ENCODE measurements at regions not wholly inside any gene's neighbourhood (a gene's known extent, or its start where the extent isn't known, plus 50 kb on each side); places are given as distances from the start of the nearest gene placed in this dataset.

DNA sequence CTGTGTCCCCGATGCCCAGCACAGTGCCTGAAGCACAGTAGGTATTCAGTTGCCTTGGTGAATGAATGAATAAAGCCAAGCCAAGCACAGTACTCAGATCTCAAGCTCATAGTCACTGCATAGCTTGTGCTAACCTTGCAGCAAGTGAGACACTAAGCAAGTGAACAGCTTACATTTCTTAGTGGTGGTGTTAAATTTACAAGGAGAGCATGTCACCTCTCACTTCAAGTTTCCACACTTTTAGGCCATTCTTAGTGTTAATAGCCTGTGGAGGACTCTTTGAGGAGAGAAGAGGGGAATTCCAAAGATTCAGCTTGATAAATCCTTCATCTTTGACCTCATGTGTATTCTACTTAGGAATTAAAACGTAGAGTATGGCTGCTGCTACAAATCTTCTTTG lies 104.7 kb downstream of the C9orf152 start:
- DNase-seq: no peak

- no peak for DNase-seq
These were observed 103.6 kb downstream of the C9orf152 start for GRCh38 chr9:110104261-110104809.

- DNase-seq: no peak
These were observed 102.9 kb downstream of the C9orf152 start for GRCh38 chr9:110105107-110105506.

GRCh38 chr9:110106661-110107060 lies 101.3 kb downstream of the C9orf152 start:
- no peak for DNase-seq

DNA sequence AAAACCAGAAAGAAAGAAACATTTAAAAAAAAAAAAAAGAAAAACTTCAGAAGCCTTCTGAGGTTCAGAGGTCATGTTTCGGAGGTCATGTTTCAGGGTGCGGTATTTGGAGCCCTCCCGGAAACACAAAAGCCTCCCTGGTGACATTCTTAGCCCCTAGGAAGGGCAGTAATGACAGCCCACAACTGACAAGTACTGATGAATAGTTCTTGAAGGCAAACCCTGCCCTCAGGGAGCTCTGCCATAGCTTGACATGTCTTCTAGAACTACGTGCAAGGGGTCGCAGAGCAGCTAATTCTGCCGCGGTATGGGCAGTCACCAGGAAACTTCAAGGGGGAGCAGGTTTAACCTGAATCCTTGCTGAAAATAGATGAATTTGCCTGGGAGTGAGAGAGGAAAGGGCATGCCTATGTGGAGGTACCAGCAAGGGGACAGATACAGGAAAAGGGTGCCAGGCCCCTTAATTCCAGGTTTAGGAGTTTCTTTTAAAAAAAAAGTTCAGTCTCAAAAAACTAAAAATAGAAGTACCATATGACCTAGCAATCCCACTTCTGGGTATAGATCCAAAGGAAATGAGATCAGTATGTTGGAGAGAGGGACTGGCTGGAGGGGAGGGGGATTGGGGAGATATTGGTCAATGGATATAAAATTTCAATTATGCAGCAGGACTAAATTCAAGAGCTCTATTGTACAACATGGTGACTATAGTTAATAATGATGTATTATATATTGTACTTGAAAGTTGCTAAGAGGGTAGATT lies 98.4 kb downstream of the C9orf152 start:
- no peak for DNase-seq

GRCh38 chr9:110110154-110110553 lies 97.8 kb downstream of the C9orf152 start:
- no peak for DNase-seq

DNA sequence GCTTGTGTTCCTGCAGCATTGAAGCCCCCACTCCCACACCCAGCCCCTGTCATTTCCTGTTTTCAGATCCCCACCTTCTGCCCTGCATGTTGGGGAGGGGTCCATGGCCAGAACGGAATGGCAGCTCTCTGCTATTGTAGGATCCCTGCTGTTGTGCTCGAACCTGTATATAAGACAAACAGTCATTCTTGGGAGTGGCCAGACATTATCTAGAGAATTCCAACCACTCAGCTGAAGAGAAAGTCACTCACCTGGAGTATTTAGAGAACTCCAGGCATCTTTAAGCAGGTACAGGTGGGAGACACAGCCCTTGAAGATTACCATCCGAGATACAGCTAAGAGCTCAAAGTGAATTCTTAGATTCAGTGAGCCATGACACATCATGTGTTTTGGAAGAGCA lies 96.1 kb downstream of the C9orf152 start:
- DNase-seq: no peak

GRCh38 chr9:110112792-110113191 lies 95.2 kb downstream of the C9orf152 start:
- DNase-seq: no peak

- no peak for DNase-seq
These were observed 93.7 kb downstream of the C9orf152 start for GRCh38 chr9:110114086-110114858.

DNA sequence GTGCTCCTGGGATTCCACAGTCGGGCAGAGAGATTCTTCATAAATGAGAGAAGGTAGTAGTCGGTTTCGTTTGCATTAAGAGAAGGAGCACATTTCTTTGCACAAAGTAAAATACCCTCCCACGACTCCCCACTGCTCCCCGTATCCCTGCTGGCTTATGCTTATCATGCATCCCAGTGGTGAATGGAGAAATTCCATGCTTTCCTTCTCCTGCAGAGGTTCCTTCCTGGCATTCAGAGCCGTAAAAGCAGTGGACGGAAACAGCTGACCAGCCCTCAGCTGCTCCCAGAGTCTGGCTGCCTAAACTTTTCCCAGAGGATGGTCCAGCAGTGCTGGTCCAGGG lies 93.1 kb downstream of the C9orf152 start:
- no peak for DNase-seq

DNA sequence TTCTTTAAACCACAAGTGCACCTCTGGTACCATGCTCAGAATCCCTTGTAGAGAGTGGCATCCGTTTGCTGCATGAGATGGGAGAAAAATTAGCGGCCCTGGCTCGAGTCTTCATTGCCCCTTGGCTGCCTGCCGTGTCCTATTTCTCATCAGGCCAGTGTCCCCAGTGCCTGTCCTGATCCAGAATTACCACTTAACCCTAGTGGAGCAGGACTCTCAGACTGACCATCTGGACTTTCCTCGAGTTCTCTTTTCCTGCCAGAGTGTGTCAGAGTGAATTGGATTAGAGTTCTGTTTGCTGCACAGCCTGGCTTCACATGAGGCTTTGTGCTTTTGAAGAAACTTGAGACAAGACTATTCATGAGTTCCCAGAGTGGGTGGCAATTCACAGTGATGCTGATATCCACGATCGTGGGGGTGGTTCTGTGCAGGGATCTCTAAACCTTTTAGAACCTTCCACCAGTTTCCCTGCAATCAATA lies 92.6 kb downstream of the C9orf152 start:
- DNase-seq: no peak

DNA sequence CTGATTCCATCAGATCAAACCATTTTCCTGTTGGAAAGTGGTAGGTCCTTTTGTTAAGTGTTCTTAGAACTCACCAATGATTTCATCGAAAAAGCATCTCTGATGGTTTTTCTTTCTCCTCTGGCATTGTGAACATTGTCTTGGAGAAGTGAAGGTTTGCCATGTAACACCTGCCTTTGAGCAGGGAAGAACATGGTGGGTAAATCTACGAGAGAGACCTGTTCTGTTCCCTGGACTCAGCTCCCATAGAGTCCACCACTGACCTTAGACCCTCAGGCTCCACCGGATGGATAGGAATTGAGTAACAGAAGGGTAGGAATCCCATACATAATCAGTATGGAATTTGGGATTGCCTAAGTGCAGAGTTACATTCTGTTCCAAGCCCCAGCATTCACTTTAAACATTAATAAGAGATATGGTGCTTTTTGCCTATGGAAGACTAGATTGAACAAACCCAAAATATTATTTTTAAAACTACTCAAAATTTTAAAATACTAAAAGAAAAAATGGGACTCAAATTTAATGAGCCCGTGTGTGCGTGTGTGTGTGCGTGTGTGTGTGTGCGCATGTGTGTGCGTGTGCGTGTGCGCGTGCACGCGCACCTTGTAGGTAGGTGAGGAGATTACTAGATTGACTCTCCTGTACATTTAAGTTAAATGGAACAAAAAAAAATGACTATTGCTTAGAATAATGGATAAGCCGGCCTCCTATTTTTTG lies 92.0 kb downstream of the C9orf152 start:
- DNase-seq: no peak

GRCh38 chr9:110116543-110116885 lies 91.4 kb downstream of the C9orf152 start:
- no peak for DNase-seq

GRCh38 chr9:110121170-110121569 lies 86.8 kb downstream of the C9orf152 start:
- DNase-seq: no peak

DNA sequence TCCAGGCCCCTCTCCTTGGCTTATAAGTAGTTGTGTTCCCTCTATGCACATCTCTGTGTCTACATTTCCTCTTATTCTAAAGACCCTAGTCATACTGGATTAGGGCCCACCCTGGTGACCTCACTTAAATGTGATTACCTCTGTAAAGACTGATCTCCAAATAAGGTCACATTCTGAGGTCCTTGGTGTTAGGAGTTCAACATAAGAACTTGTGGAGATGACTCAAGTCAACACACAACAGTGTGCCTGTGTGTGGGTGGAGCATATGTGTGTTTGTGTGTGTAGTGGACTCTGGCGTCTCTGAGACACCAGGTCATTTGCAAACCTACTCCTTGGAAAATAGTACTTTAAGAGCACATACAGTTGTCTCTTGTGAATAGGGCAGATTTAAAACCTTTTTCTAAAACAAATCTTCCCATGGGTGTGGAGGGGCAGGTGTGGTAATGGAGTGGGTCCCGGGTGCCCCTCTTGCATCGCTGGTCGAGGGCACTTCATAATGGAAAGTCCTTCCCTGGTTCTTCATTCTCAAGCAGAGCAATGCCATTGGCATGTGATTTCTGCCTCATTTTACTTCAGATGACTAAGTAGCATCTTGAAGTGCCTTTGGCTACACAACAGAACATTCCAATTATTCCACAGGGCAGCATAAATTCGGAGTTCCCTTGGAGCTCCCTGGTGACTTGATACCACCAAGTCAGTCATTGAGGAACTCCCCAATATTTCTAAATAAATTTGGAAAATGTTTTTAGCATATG lies 84.4 kb downstream of the C9orf152 start:
- DNase-seq: no peak

DNA sequence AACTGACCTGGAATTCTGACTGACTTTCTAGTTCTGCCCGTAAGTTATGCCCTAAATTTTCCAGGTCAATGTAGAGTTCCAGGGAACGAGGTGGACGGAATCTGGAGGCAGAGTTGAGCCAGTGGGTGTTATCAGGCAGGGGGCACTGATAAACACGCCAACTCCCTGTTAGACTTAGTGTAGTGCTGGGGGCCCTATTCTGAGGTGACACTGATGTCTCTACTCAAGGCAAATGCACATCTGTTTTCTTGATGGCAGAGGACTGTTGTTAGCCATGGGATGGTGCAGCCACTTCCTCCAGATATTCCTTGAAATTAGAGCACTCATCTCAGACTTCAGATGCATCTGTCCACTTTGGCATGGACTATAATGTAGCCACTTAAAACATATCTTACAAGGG lies 83.5 kb downstream of the C9orf152 start:
- DNase-seq: no peak

- DNase-seq: no peak
These were observed 82.7 kb downstream of the C9orf152 start for GRCh38 chr9:110125207-110125751.

- DNase-seq: no peak
These were observed 82.1 kb downstream of the C9orf152 start for GRCh38 chr9:110125763-110126351.

DNA sequence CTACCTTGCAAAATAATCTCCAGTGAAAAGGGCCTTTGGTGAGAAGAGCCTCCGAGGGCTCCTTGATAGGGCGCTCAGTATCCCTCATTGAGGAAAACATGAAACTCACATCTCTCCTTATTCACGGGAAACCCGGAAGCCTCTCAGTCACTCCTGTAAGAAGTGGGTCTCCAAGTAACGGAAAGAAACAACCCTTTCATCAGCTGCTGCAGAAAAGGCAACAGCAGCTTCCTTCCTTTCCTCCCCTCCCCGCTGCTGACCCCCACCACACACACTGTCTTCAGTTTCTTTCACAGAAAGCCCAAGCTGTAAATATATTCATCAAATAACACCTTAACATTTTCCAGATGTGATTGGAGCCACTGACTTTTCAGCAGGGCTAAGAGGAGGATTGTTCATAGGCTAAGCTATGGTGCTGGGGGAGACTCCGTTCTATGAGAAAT lies 81.4 kb downstream of the C9orf152 start:
- no peak for DNase-seq

GRCh38 chr9:110126986-110127864 lies 80.7 kb downstream of the C9orf152 start:
- DNase-seq: no peak
